ENCODE measurements at regions not wholly inside any gene's neighbourhood (a gene's known extent, or its start where the extent isn't known, plus 50 kb on each side); places are given as distances from the start of the nearest gene placed in this dataset.

- TF ChIP-seq CTCF (IDR thresholded peaks at IDR 0.05) (no peak), POLR2A (IDR thresholded peaks at IDR 0.05) (no peak)
These were observed 173.1 kb upstream of the PITX2 start for GRCh38 chr4:110795971-110796370.
